Ascending aorta (tissue), 2 donors: ENCODE measurements at regions not wholly inside any gene's neighbourhood (a gene's known extent, or its start where the extent isn't known, plus 50 kb on each side); places are given as distances from the start of the nearest gene placed in this dataset.

Experiments
- DNase-seq, 2 donors: peaks; one replicate each; pipeline ENCODE4 v3.0.0-alpha.2; 2019; ENCODE audit warnings: low spot score in 2 of 2
- H3K27ac ChIP-seq, 2 donors: fragments of 200-600 bp; sonication (generic); one replicate each; pipeline ENCODE4 v1.5.1; 2016 to 2017; ENCODE audit warnings: mild to moderate bottlenecking in 1 of 2
- H3K27me3 ChIP-seq: fragments of 200-600 bp; sonication (generic); one replicate; pipeline ENCODE4 v1.5.1; 2017
- H3K36me3 ChIP-seq, 2 donors: fragments of 200-600 bp; sonication (generic); one replicate each; pipeline ENCODE4 v1.5.1; 2016
- H3K4me1 ChIP-seq, 2 donors: fragments of 200-600 bp; sonication (generic); one replicate each; pipeline ENCODE4 v1.5.1; 2016 to 2017; ENCODE audit warnings: mild to moderate bottlenecking in 1 of 2
- H3K4me3 ChIP-seq, 2 donors: fragments of 200-600 bp; sonication (generic); one replicate each; pipeline ENCODE4 v1.5.1; 2016 to 2017; ENCODE audit warnings: mild to moderate bottlenecking in 1 of 2
- H3K9me3 ChIP-seq, 2 donors: fragments of 200-600 bp; sonication (generic); one replicate each; pipeline ENCODE4 v1.5.1; 2016
- intact Hi-C: fragments of 100-400 bp; cut with DNase I; formaldehyde crosslinking; loops from one replicate; pipeline ENCODE4 v1.15.1; 2023
- TF ChIP-seq, protein P1 (sequence below), 3 experiments: fragments of 200-600 bp in 2 of 3; fragments of 450-650 bp in 1 of 3; sonication (generic) in 2 of 3; IDR thresholded peaks; one replicate each; pipeline ENCODE4 v1.5.1; 2016 to 2019; ENCODE audit warnings: antibody characterized with exemption in 3 of 3, mild to moderate bottlenecking in 1 of 3, moderate library complexity in 1 of 3

DNA sequence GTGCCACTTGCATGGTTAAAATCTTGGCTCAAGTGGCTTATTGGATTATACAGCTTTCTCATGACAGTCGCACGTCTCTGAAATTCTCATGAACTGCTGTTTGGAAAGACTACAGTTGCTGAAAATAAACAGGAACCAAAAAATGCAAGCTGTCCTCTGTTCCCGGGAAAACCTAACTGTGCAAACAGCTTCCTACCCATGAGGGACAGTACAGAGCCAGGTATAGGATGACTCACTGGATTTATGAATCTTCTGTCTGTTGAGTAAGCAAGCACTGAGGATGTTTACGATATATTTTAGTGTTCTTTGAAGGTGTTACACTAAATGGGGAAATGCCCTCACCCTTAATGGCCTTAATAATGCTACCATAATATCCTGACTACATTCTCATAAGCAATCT lies 380.3 kb upstream of the TNC start:
- Histone ChIP-seq H3K27ac (no peak overlapping the region), H3K4me3 (no peak overlapping the region), H3K27me3 (no peaks in the 10 kb centered on the region), H3K36me3 (no peaks in the 10 kb centered on the region), H3K9me3 (no peaks in the 10 kb centered on the region), H3K4me1 (peaks cover 4 to 15% of the 10 kb centered on the region in 2 donors)
- TF ChIP-seq, protein P1, sequence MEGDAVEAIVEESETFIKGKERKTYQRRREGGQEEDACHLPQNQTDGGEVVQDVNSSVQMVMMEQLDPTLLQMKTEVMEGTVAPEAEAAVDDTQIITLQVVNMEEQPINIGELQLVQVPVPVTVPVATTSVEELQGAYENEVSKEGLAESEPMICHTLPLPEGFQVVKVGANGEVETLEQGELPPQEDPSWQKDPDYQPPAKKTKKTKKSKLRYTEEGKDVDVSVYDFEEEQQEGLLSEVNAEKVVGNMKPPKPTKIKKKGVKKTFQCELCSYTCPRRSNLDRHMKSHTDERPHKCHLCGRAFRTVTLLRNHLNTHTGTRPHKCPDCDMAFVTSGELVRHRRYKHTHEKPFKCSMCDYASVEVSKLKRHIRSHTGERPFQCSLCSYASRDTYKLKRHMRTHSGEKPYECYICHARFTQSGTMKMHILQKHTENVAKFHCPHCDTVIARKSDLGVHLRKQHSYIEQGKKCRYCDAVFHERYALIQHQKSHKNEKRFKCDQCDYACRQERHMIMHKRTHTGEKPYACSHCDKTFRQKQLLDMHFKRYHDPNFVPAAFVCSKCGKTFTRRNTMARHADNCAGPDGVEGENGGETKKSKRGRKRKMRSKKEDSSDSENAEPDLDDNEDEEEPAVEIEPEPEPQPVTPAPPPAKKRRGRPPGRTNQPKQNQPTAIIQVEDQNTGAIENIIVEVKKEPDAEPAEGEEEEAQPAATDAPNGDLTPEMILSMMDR (IDR thresholded peaks at IDR 0.05) = no peak
- no peak for DNase-seq
- intact Hi-C loops = no loop called here

DNA sequence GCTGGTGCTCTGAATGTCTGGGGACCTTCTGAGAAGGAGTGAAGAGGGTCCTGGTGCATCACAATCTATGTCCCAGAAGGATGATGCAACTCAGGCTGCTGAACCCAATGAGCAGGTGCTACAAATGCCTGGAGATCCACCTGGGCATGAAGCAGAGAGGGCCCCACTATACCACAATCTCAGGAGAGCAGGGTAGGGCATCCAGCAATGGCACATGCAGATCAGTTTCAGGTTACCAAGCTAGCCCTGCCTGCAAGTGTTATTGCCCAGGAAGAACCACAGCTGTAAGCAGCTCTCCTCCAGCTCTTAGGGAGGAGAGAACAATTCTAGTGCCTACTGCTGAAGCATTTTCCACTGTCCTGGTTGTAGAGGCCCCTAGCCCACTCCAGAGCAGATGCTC lies 389.2 kb upstream of the TNC start:
- Histone ChIP-seq H3K4me3 (no peak overlapping the region), H3K36me3 (no peaks in the 10 kb centered on the region), H3K9me3 (no peaks in the 10 kb centered on the region), H3K27ac (no peak overlapping the region), H3K4me1 (no peaks in the 10 kb centered on the region), H3K27me3 (no peaks in the 10 kb centered on the region)
- TF ChIP-seq, protein P1 (IDR thresholded peaks at IDR 0.05) = no peak
- intact Hi-C loops = no loop called here
- DNase-seq = no peak

DNA sequence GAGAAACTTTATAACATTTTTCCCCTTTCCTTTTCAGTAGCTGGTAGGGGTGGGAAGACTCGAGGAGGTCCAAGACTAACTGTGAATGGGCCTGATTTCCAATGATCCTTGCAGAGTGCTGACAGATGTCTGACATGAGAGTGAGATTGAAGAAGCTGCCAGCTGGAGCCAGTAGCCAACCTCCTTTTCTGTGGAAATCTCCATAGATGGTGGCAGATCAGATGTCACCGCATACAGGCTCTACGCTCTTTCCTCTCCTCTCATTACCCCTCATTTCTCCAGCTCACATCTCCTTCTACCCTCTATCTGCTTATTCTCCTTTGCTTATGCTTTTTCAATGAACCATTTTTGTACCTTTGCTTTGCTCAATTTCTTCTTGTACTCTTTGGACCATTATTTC lies 395.2 kb upstream of the TNC start:
- no peak overlapping the region for H3K27ac ChIP-seq
- H3K36me3 ChIP-seq = no peaks in the 10 kb centered on the region

DNA sequence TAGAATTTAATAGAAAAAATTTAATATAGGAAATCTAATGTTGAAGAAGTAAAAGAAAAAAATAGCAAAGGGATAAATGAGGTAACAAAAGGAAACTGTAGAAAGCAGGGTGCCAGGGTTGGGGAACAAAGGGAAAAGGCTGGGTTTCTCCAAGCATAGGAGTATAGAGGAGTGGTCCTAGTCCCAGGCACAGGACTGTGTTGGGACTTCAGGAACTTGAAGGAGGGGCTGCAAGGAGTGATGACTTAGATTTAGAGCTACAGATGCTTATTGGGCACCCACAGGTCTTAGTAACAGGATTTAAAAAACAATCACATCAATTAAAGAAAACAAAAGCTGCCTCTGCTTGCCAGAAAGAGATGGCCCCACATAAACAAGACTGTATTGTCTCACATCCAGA lies 396.5 kb upstream of the TNC start:
- no peaks in the 10 kb centered on the region for H3K4me1 ChIP-seq
- H3K9me3 ChIP-seq = no peaks in the 10 kb centered on the region
- no peak overlapping the region for H3K4me3 ChIP-seq
- no peaks in the 10 kb centered on the region for H3K27me3 ChIP-seq
- H3K27ac ChIP-seq = no peak overlapping the region
- H3K36me3 ChIP-seq = no peaks in the 10 kb centered on the region
- DNase-seq = no peak
- intact Hi-C loops = no loop called here
- TF ChIP-seq, protein P1 (IDR thresholded peaks at IDR 0.05) = no peak

More for the DNA sequence above, 395.2 kb upstream of the TNC start:
- TF ChIP-seq, protein P1 (IDR thresholded peaks at IDR 0.05) = no peak
- no peaks in the 10 kb centered on the region for H3K4me1 ChIP-seq
- intact Hi-C loops = no loop called here
- H3K9me3 ChIP-seq = no peaks in the 10 kb centered on the region
- H3K4me3 ChIP-seq = no peak overlapping the region
- DNase-seq = no peak
- H3K27me3 ChIP-seq = no peaks in the 10 kb centered on the region

DNA sequence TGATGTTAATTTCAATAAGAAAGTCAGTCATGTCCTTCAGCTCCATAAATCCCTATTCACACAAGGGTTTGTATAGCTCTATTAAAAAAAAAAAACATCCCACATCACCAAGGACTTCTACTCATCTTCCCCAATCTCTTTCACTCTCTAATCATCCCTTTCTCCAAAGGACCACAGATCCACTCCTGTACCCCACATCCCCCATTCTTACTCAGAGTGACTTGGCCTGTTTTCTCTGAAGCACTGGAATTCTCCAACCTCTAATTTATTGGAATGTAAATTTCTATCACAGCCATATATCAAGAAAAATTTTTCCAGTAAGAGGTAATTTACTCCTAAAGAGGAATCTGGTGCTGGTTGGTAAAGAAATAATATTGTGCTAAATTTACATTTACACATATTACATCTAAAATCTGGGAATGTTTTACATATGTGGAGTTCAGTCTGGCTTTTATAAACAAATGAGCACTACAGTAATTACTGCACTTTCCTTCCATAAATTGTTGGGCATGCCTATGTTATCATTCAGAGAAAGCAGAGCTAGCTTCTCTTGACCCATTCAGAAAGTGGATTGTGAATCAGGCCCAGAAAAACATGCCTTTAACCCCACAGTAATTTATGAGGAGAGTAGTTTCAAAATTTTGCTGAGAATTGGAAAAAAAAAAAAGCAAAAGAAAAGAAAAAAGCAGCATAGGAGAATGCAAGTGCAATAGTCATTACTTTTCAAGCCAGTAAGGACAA lies 399.5 kb upstream of the TNC start:
- Histone ChIP-seq H3K27me3 (no peaks in the 10 kb centered on the region), H3K9me3 (no peaks in the 10 kb centered on the region), H3K36me3 (no peaks in the 10 kb centered on the region), H3K4me1 (no peaks in the 10 kb centered on the region), H3K27ac (no peak overlapping the region), H3K4me3 (no peak overlapping the region)
- DNase-seq = no peak
- intact Hi-C loops = no loop called here
- TF ChIP-seq, protein P1 (IDR thresholded peaks at IDR 0.05) = no peak
